ENCODE measurements at regions not wholly inside any gene's neighbourhood (a gene's known extent, or its start where the extent isn't known, plus 50 kb on each side); places are given as distances from the start of the nearest gene placed in this dataset.

- DNase-seq = no peak
- no peak overlapping the region for H3K27ac ChIP-seq
- H3K4me3 ChIP-seq = no peak overlapping the region
- H3K9me3 ChIP-seq = no peaks in the 10 kb centered on the region
- no peaks in the 10 kb centered on the region for H3K36me3 ChIP-seq
- WGBS (ENCODE audit: insufficient coverage, low coverage, low lambda C conversion rate, missing lambda C conversion rate) = 93% methylated on average over 2 of the region's 5 CpGs
- no peaks in the 10 kb centered on the region for H3K27me3 ChIP-seq
- ATAC-seq = no peak
- intact Hi-C loops (cut with DNase I) = no loop called here
- TF ChIP-seq CTCF (IDR thresholded peaks at IDR 0.05) (no peak), POLR2A (IDR thresholded peaks at IDR 0.05) (no peak)
- H3K4me1 ChIP-seq = no peaks in the 10 kb centered on the region
Measured at GRCh38 chr15:31457161-31457560, 130.5 kb downstream of the KLF13 start.

DNA sequence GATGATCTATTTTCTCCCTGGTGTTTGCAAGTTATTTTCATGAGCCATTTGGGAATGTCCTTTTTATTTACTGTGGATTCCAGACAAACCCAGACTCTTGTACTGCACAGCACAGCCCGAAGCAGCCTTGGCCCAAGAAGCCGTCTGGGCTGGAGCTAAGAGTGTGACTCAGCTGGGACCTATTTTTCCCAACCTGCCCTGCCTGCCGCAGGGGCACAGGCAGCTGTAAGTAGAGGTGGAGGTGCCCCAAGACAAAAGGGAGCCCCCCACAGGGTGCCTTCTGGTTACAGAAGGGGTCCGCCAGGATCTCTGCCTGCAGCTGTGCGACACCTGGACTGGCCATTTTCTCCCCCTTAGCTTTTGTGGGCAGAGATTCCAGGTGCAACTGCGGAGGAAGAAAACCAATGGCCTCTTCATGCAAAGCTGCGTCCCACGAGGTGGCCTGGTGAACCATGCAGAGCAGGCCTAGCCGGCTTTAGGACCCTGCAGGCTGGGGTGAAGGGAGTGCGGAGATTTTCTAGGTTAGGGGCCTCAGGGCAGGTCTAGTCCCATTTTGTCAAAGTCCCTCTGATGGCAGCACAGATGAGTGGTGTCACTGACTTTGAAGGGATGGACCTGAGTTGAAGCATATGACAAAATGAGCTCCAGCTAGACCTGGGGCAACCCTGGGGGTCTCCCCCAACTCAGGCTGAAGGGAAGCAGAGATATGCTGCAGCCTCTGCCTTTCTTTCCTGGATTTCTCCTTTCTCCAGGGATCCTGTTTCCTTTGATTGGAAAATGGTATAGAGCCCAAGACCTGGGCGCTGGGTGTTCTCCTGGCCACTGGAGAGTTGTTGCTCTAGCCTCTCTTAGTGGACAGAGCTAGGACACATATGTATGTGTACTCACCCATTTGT, 131.2 kb downstream of the KLF13 start:
- no peaks in the 10 kb centered on the region for H3K27me3 ChIP-seq
- no peak overlapping the region for H3K4me3 ChIP-seq
- intact Hi-C loops (cut with DNase I) = no loop called here
- TF ChIP-seq POLR2A (IDR thresholded peaks at IDR 0.05) = no peak
- TF ChIP-seq CTCF (IDR thresholded peaks at IDR 0.05) = no peak
- 93% methylated on average over 2 of the region's 11 CpGs for WGBS (ENCODE audit: insufficient coverage, low coverage, low lambda C conversion rate, missing lambda C conversion rate)
- no peak overlapping the region for H3K27ac ChIP-seq
- ATAC-seq = no peak
- H3K4me1 ChIP-seq = no peaks in the 10 kb centered on the region
- DNase-seq = peak in 1 of 3 donors; percentile 27
- no peaks in the 10 kb centered on the region for H3K36me3 ChIP-seq
- no peaks in the 10 kb centered on the region for H3K9me3 ChIP-seq

DNA sequence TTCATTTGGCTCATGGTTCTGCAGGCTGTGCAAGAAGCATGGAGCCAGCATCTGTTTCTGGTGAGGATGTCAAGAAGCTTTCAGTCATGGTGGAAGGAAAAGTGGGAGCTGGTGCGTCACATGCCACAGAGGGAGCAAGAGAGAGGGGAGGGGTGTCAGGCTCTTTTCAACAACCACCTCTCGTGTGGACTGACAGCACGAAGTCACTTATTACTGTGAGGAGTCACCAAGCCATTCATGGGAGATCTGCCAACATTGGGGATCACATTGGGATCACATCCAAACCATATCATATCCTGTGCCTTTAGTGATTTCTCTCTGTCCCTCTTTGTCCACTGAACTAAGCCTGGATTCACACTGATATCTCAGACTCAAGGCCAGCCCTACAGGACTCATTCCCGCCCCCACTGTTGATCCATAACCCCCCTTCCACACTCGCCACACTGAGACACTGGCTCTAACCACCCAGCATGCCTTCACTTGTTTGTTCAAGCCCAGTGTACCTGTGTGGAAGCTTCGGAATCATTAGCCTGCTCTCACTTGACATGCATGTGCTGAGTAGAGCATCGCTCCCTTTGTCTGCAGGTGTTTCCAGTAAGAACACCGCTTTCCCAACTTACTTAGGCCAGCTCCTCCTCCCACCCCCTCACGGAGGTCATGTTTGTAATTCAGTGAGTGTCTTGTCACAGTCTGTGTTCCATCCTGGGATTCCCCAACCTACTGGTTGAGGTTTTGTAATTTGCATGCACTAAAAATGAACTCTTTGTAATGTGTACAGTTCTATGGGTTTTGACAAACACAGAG, 132.2 kb downstream of the KLF13 start:
- TF ChIP-seq CTCF (IDR thresholded peaks at IDR 0.05) (no peak), POLR2A (IDR thresholded peaks at IDR 0.05) (no peak)
- H3K9me3 ChIP-seq = no peaks in the 10 kb centered on the region
- no peaks in the 10 kb centered on the region for H3K4me1 ChIP-seq
- no peak for DNase-seq
- intact Hi-C loops (cut with DNase I) = no loop called here
- WGBS (ENCODE audit: insufficient coverage, low coverage, low lambda C conversion rate, missing lambda C conversion rate) = 72% methylated on average over 7 of the region's 9 CpGs
- H3K27ac ChIP-seq = no peak overlapping the region
- H3K4me3 ChIP-seq = no peak overlapping the region
- H3K27me3 ChIP-seq = no peaks in the 10 kb centered on the region
- ATAC-seq = peak in 1 of 4 donors; percentile 85
- H3K36me3 ChIP-seq = no peaks in the 10 kb centered on the region

- no peak overlapping the region for H3K4me3 ChIP-seq
Measured at GRCh38 chr15:31459400-31459748, 132.7 kb downstream of the KLF13 start.

More at GRCh38 chr15:31459400-31459748, 132.7 kb downstream of the KLF13 start:
- intact Hi-C loops (cut with DNase I) = no loop called here
- H3K4me1 ChIP-seq = no peaks in the 10 kb centered on the region
- no peak for ATAC-seq
- H3K9me3 ChIP-seq = no peaks in the 10 kb centered on the region
- H3K27me3 ChIP-seq = no peaks in the 10 kb centered on the region
- WGBS (ENCODE audit: insufficient coverage, low coverage, low lambda C conversion rate, missing lambda C conversion rate) = 81% methylated on average over 1 of the region's 1 CpG
- TF ChIP-seq POLR2A (IDR thresholded peaks at IDR 0.05) = no peak
- no peak for TF ChIP-seq CTCF (IDR thresholded peaks at IDR 0.05)
- no peak overlapping the region for H3K27ac ChIP-seq
- no peaks in the 10 kb centered on the region for H3K36me3 ChIP-seq
- DNase-seq = no peak

Measured in right lobe of liver (tissue), 6 donors.